H9 (cell line): ENCODE measurements at regions not wholly inside any gene's neighbourhood (a gene's known extent, or its start where the extent isn't known, plus 50 kb on each side); places are given as distances from the start of the nearest gene placed in this dataset.

Experiments
- DNase-seq: peaks from one replicate; pipeline ENCODE4 v3.0.0-alpha.2; 2017
- H2AFZ ChIP-seq: one replicate; pipeline ENCODE4 v1.6.1; 2013; ENCODE audit warnings: mild to moderate bottlenecking, low read length, control low read depth, moderate library complexity
- H2AK5ac ChIP-seq: 2 replicates; pipeline ENCODE4 v1.6.1; 2013; ENCODE audit warnings: low read length, control low read depth, mixed read lengths; ENCODE audit not compliant: insufficient read length
- H2BK120ac ChIP-seq: one replicate; pipeline ENCODE4 v1.6.1; 2013; ENCODE audit warnings: low read depth, mild to moderate bottlenecking, low read length, control low read depth, inconsistent platforms; ENCODE audit not compliant: poor library complexity, severe bottlenecking
- H2BK12ac ChIP-seq: 2 replicates; pipeline ENCODE4 v1.6.1; 2013; ENCODE audit warnings: low read length, control low read depth, mixed read lengths, low read depth; ENCODE audit not compliant: insufficient read length
- H2BK15ac ChIP-seq: 2 replicates; pipeline ENCODE4 v1.6.1; 2013; ENCODE audit warnings: low read depth, low read length, control low read depth
- H2BK20ac ChIP-seq: one replicate; pipeline ENCODE4 v1.6.1; 2013; ENCODE audit warnings: low read depth, mild to moderate bottlenecking, low read length, control low read depth, inconsistent platforms; ENCODE audit not compliant: poor library complexity, severe bottlenecking
- H2BK5ac ChIP-seq: 2 replicates; pipeline ENCODE4 v1.6.1; 2013; ENCODE audit warnings: low read length, control low read depth, mixed read lengths; ENCODE audit not compliant: insufficient read length
- H3K14ac ChIP-seq: 2 replicates; pipeline ENCODE4 v1.6.1; 2013; ENCODE audit warnings: low read length, control low read depth; ENCODE audit not compliant: insufficient read depth
- H3K18ac ChIP-seq: 2 replicates; pipeline ENCODE4 v1.6.1; 2013; ENCODE audit warnings: low read depth, mild to moderate bottlenecking, mixed read lengths, low read length, control low read depth; ENCODE audit not compliant: insufficient read length
- H3K23ac ChIP-seq: 2 replicates; pipeline ENCODE4 v1.6.1; 2013; ENCODE audit warnings: low read length, control low read depth, mixed read lengths, low read depth; ENCODE audit not compliant: insufficient read length
- H3K23me2 ChIP-seq: 2 replicates; pipeline ENCODE4 v1.6.1; 2013; ENCODE audit warnings: low read depth, mild to moderate bottlenecking, mixed read lengths, low read length, control low read depth; ENCODE audit not compliant: insufficient read length, poor library complexity, severe bottlenecking
- H3K27ac ChIP-seq: 2 replicates; pipeline ENCODE4 v1.5.1; 2013; ENCODE audit warnings: low read length, control low read depth, mixed read lengths, low read depth; ENCODE audit not compliant: insufficient read length
- H3K27me3 ChIP-seq: 2 replicates; pipeline ENCODE4 v1.6.1; 2013; ENCODE audit warnings: low read length, control low read depth, inconsistent platforms; ENCODE audit not compliant: insufficient read depth
- H3K4ac ChIP-seq: 2 replicates; pipeline ENCODE4 v1.6.1; 2013; ENCODE audit warnings: low read depth, mild to moderate bottlenecking, control low read depth, inconsistent platforms, low read length, moderate library complexity
- H3K4me1 ChIP-seq: 2 replicates; pipeline ENCODE4 v1.6.1; 2013; ENCODE audit warnings: low read length, control low read depth, inconsistent platforms; ENCODE audit not compliant: insufficient read depth
- H3K4me2 ChIP-seq: 2 replicates; pipeline ENCODE4 v1.6.1; 2013; ENCODE audit warnings: low read length, control low read depth, mixed read lengths; ENCODE audit not compliant: insufficient read length, insufficient read depth
- H3K56ac ChIP-seq: 2 replicates; pipeline ENCODE4 v1.6.1; 2013; ENCODE audit warnings: low read depth, mild to moderate bottlenecking, mixed read lengths, low read length, control low read depth; ENCODE audit not compliant: insufficient read length
- H3K79me1 ChIP-seq: 2 replicates; pipeline ENCODE4 v1.6.1; 2013; ENCODE audit warnings: low read depth, mild to moderate bottlenecking, moderate library complexity, low read length, control low read depth, inconsistent platforms; ENCODE audit not compliant: insufficient read depth, poor library complexity, severe bottlenecking
- H3K79me2 ChIP-seq: 2 replicates; pipeline ENCODE4 v1.6.1; 2013; ENCODE audit warnings: low read length, control low read depth, inconsistent platforms; ENCODE audit not compliant: insufficient read depth
- H3K9ac ChIP-seq: 2 replicates; pipeline ENCODE4 v1.6.1; 2013; ENCODE audit warnings: low read length, control low read depth, mixed read lengths; ENCODE audit not compliant: insufficient read length; ENCODE audit errors: extremely low read depth
- H3K9me3 ChIP-seq: one replicate; pipeline ENCODE4 v1.6.1; 2013; ENCODE audit warnings: low read depth, low read length, inconsistent platforms; ENCODE audit not compliant: control insufficient read depth
- H3T11ph ChIP-seq: one replicate; pipeline ENCODE4 v1.6.1; 2013; ENCODE audit warnings: mild to moderate bottlenecking, low read length, control low read depth, inconsistent platforms
- H4K20me1 ChIP-seq: one replicate; pipeline ENCODE4 v1.6.1; 2013; ENCODE audit not compliant: control insufficient read depth, insufficient read length, insufficient read depth
- H4K5ac ChIP-seq: 2 replicates; pipeline ENCODE4 v1.6.1; 2013; ENCODE audit warnings: low read depth, mild to moderate bottlenecking, mixed read lengths, low read length, control low read depth; ENCODE audit not compliant: insufficient read length
- H4K8ac ChIP-seq: replicated peaks from 2 replicates; pipeline ENCODE4 v1.6.1; 2013; ENCODE audit warnings: low read length, control low read depth, mixed read lengths, low read depth; ENCODE audit not compliant: insufficient read length
- H4K91ac ChIP-seq: 2 replicates; pipeline ENCODE4 v1.6.1; 2013; ENCODE audit warnings: low read depth, mild to moderate bottlenecking, moderate library complexity, mixed read lengths, low read length, control low read depth; ENCODE audit not compliant: insufficient read length
- H3K27ac Mint-ChIP-seq, 3 experiments: 2 replicates in 2 of 3; 3 replicates in 1 of 3; pipeline ENCODE4 v1.8.0; 2020 to 2021; ENCODE audit warnings: mixed read lengths in 3 of 3, mild to moderate bottlenecking in 1 of 3, moderate library complexity in 1 of 3
- H3K27me3 Mint-ChIP-seq: 2 replicates; pipeline ENCODE4 v1.8.0; 2021; ENCODE audit warnings: low read depth, mild to moderate bottlenecking, moderate library complexity, mixed read lengths
- H3K36me3 Mint-ChIP-seq, 3 experiments: 2 replicates in 2 of 3; 3 replicates in 1 of 3; pipeline ENCODE4 v1.8.0; 2020 to 2021; ENCODE audit warnings: low read depth in 3 of 3, mixed read lengths in 3 of 3; ENCODE audit not compliant: insufficient read depth in 1 of 3
- H3K4me1 Mint-ChIP-seq, 2 experiments: 2 replicates each; pipeline ENCODE4 v1.8.0; 2020; ENCODE audit warnings: mixed read lengths in 2 of 2
- H3K4me3 Mint-ChIP-seq, 2 experiments: 2 replicates in 1 of 2; 3 replicates in 1 of 2; pipeline ENCODE4 v1.8.0; 2020 to 2021; ENCODE audit warnings: mild to moderate bottlenecking in 2 of 2, mixed read lengths in 2 of 2, moderate library complexity in 1 of 2
- H3K9me3 Mint-ChIP-seq, 2 experiments: 2 replicates in 1 of 2; 3 replicates in 1 of 2; pipeline ENCODE4 v1.8.0; 2020; ENCODE audit warnings: mild to moderate bottlenecking in 2 of 2, mixed read lengths in 2 of 2, moderate library complexity in 1 of 2
- CTCF ChIP-seq: fragments of 200-600 bp; sonication (generic); conservative IDR thresholded peaks from 3 replicates; pipeline ENCODE4 v1.8.0; 2021; ENCODE audit warnings: antibody characterized with exemption, mild to moderate bottlenecking
- WGBS: extraction: QIAGEN DNeasy Blood & Tissue Kit; methylation state at CpG from one replicate; pipeline ENCODE4 v1.1.7; 2013; ENCODE audit warnings: missing lambda C conversion rate, low lambda C conversion rate, mixed read lengths; ENCODE audit not compliant: insufficient read length; ENCODE audit errors: extremely low coverage; 5-methylcytosine and 5-hydroxymethylcytosine counted together

- no peak overlapping the region for H2BK5ac ChIP-seq
- Mint-ChIP-seq H3K4me3 (no peak overlapping the region), H3K4me1 (no peaks in the 10 kb centered on the region), H3K27ac (no peak overlapping the region), H3K27me3 (no peaks in the 10 kb centered on the region), H3K36me3 (no peaks in the 10 kb centered on the region), H3K9me3 (no peaks in the 10 kb centered on the region)
- no peak for TF ChIP-seq CTCF
- H3K18ac ChIP-seq = no peak overlapping the region
- H3K9ac ChIP-seq = no peak overlapping the region
- H3K4me2 ChIP-seq = no peak overlapping the region
- no peaks in the 10 kb centered on the region for H3K79me2 ChIP-seq
- H3K23ac ChIP-seq = no peak overlapping the region
- H2BK20ac ChIP-seq = no peak overlapping the region
- H3K9me3 ChIP-seq = no peaks in the 10 kb centered on the region
- H3K79me1 ChIP-seq = no peaks in the 10 kb centered on the region
- H3K27me3 ChIP-seq = no peaks in the 10 kb centered on the region
- no peak overlapping the region for H2BK12ac ChIP-seq
- WGBS = no CpG with 5 or more reads among the region's 1 CpG
- H3K27ac ChIP-seq = no peak overlapping the region
- no peak overlapping the region for H4K8ac ChIP-seq
- H2BK15ac ChIP-seq = no peak overlapping the region
- no peaks in the 10 kb centered on the region for H3K4me1 ChIP-seq
- no peak overlapping the region for H2AK5ac ChIP-seq
- H3K4ac ChIP-seq = no peak overlapping the region
- no peak for DNase-seq
- H3K23me2 ChIP-seq = no peaks in the 10 kb centered on the region
- H3T11ph ChIP-seq = no peak overlapping the region
- H4K20me1 ChIP-seq = no peaks in the 10 kb centered on the region
- H3K14ac ChIP-seq = no peak overlapping the region
- H4K91ac ChIP-seq = no peak overlapping the region
- no peak overlapping the region for H4K5ac ChIP-seq
- H2AFZ ChIP-seq = no peak overlapping the region
- H2BK120ac ChIP-seq = no peak overlapping the region
- no peak overlapping the region for H3K56ac ChIP-seq
These were observed 1153.3 kb upstream of the PABPC4L start for GRCh38 chr4:135354876-135355275.
